Vagina (tissue), 2 donors: ENCODE measurements at regions not wholly inside any gene's neighbourhood (a gene's known extent, or its start where the extent isn't known, plus 50 kb on each side); places are given as distances from the start of the nearest gene placed in this dataset.

ENCODE experiments used
- DNase-seq, 2 donors: peaks; one replicate each; pipeline ENCODE4 v3.0.0-alpha.2; 2017; ENCODE audit errors: extremely low spot score in 2 of 2
- H3K27ac ChIP-seq: fragments of 200-600 bp; sonication (generic); one replicate; pipeline ENCODE4 v1.5.1; 2019
- H3K27me3 ChIP-seq: fragments of 200-600 bp; sonication (generic); one replicate; pipeline ENCODE4 v1.5.1; 2019
- H3K36me3 ChIP-seq, 2 donors: fragments of 200-600 bp; sonication (generic); one replicate each; pipeline ENCODE4 v1.5.1; 2017 to 2019
- H3K4me1 ChIP-seq: fragments of 200-600 bp; sonication (generic); one replicate; pipeline ENCODE4 v1.5.1; 2019
- H3K4me3 ChIP-seq, 2 donors: fragments of 200-600 bp; sonication (generic); 1 replicate in 1 of 2; 2 replicates in 1 of 2; pipeline ENCODE4 v1.5.1; 2016 to 2019
- H3K9me3 ChIP-seq: fragments of 200-600 bp; sonication (generic); one replicate; pipeline ENCODE4 v1.5.1; 2019
- CTCF ChIP-seq, 3 experiments: fragments of 450-650 bp in 2 of 3; fragments of 200-600 bp in 1 of 3; sonication (generic) in 1 of 3; IDR thresholded peaks; one replicate each; pipeline ENCODE4 v1.5.1; 2017 to 2019; ENCODE audit warnings: antibody characterized with exemption in 3 of 3, mild to moderate bottlenecking in 2 of 3, moderate library complexity in 2 of 3
- POLR2A ChIP-seq, 2 donors: fragments of 450-650 bp; IDR thresholded peaks; one replicate each; pipeline ENCODE4 v1.6.1; 2017; ENCODE audit warnings: antibody characterized with exemption in 2 of 2, mild to moderate bottlenecking in 2 of 2, moderate library complexity in 2 of 2
- POLR2AphosphoS5 ChIP-seq, 2 donors: sonication (generic); formaldehyde crosslinking; IDR thresholded peaks; one replicate each; pipeline ENCODE4 v1.9.0; 2017; ENCODE audit warnings: antibody characterized with exemption in 2 of 2, mild to moderate bottlenecking in 2 of 2, low read depth in 1 of 2; ENCODE audit not compliant: insufficient read depth in 1 of 2
- intact Hi-C: fragments of 100-400 bp; cut with DNase I; formaldehyde crosslinking; loops from one replicate; pipeline ENCODE4 v1.15.1; 2023

GRCh38 chr15:93722165-93722564 lies 509.2 kb upstream of the MCTP2 start:
- Histone ChIP-seq H3K4me3 (no peak overlapping the region), H3K9me3 (no peaks in the 10 kb centered on the region), H3K4me1 (no peaks in the 10 kb centered on the region), H3K27ac (no peak overlapping the region), H3K36me3 (no peaks in the 10 kb centered on the region), H3K27me3 (no peaks in the 10 kb centered on the region)
- no peak for DNase-seq
- TF ChIP-seq CTCF (IDR thresholded peaks at IDR 0.05) (no peak), POLR2AphosphoS5 (IDR thresholded peaks at IDR 0.05; ENCODE audit: insufficient read depth in 1 of 2, low read depth in 1 of 2) (no peak), POLR2A (IDR thresholded peaks at IDR 0.05) (no peak)
- intact Hi-C loops = no loop called here

DNA sequence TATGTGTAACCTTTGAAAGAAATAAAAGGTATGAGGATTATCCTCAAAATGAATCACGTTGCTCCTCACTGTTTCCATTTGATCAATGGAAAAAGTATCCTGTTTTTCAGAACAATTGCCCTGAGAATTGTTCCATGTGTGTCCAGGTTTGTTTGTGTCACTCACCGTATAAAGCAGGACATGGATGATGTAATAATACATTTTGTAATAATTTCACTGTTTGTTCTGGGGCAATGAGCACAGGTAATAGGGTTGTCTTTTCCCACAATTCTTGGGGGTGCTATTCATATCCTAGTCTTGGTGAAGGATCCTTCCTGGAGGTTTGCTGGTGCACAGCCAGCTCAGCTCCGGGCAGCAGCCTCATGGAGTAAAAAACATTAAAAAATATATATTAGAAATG lies 510.8 kb upstream of the MCTP2 start:
- Histone ChIP-seq H3K4me3 (no peak overlapping the region), H3K4me1 (no peaks in the 10 kb centered on the region), H3K9me3 (no peaks in the 10 kb centered on the region), H3K36me3 (no peaks in the 10 kb centered on the region), H3K27ac (no peak overlapping the region), H3K27me3 (no peaks in the 10 kb centered on the region)
- TF ChIP-seq POLR2A (IDR thresholded peaks at IDR 0.05) (no peak), POLR2AphosphoS5 (IDR thresholded peaks at IDR 0.05; ENCODE audit: insufficient read depth in 1 of 2, low read depth in 1 of 2) (no peak), CTCF (IDR thresholded peaks at IDR 0.05) (no peak)
- no peak for DNase-seq
- intact Hi-C loops = no loop called here

DNA sequence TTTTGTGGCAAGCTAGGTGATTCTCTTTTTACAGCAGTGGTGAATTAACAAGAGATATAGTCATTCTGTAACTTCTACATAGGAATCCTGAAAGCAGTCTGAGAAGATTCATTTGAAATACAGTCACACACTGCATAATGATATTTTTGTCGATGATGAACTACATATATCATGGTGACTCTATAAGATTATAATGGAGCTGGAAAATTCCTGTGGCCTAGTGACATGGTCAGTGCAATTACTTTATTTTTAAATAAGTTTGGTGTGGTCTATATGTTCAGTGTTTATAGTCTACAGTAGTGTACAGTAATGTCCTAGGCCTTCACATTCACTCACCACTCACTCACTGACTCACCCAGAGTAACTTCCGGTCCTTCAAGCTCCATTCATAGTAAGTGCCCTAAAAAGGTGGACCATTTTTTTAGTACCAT lies 511.4 kb upstream of the MCTP2 start:
- no peak for DNase-seq
- Histone ChIP-seq H3K27me3 (no peaks in the 10 kb centered on the region), H3K4me1 (no peaks in the 10 kb centered on the region), H3K36me3 (no peaks in the 10 kb centered on the region), H3K27ac (no peak overlapping the region), H3K4me3 (no peak overlapping the region), H3K9me3 (no peaks in the 10 kb centered on the region)
- TF ChIP-seq POLR2A (IDR thresholded peaks at IDR 0.05) (no peak), POLR2AphosphoS5 (IDR thresholded peaks at IDR 0.05; ENCODE audit: insufficient read depth in 1 of 2, low read depth in 1 of 2) (no peak), CTCF (IDR thresholded peaks at IDR 0.05) (no peak)
- intact Hi-C loops = no loop called here

GRCh38 chr15:93716615-93717231 lies 514.6 kb upstream of the MCTP2 start:
- TF ChIP-seq POLR2AphosphoS5 (IDR thresholded peaks at IDR 0.05; ENCODE audit: insufficient read depth in 1 of 2, low read depth in 1 of 2) = no peak
- TF ChIP-seq CTCF (IDR thresholded peaks at IDR 0.05) = no peak
- no peak for TF ChIP-seq POLR2A (IDR thresholded peaks at IDR 0.05)
- H3K4me1 ChIP-seq = no peaks in the 10 kb centered on the region
- no peaks in the 10 kb centered on the region for H3K36me3 ChIP-seq
- no peak for DNase-seq
- intact Hi-C loops = no loop called here
- no peak overlapping the region for H3K4me3 ChIP-seq
- no peaks in the 10 kb centered on the region for H3K27me3 ChIP-seq
- no peak overlapping the region for H3K27ac ChIP-seq
- no peaks in the 10 kb centered on the region for H3K9me3 ChIP-seq

DNA sequence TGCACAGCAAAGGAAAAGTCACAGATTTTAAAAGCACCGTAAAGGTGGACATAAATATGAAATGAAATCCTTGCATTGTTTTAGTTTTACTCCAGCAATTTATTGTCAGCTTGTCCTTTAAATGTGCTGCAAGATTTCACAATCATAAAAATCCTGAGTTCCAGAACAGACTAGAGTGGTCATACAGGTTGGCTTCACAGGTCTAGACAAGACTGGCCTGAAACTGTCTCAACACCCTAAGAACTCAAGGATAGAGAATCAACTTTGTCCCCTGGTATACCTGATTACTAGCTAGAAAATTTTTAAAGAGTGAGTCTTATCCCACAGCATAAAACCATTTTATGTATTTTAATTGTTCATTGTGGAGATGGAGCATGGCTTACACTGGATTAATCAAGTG lies 521.7 kb upstream of the MCTP2 start:
- H3K4me1 ChIP-seq = peaks cover 31% of the 10 kb centered on the region
- no peaks in the 10 kb centered on the region for H3K9me3 ChIP-seq
- no peak overlapping the region for H3K4me3 ChIP-seq
- H3K36me3 ChIP-seq = no peaks in the 10 kb centered on the region
- TF ChIP-seq POLR2AphosphoS5 (IDR thresholded peaks at IDR 0.05; ENCODE audit: insufficient read depth in 1 of 2, low read depth in 1 of 2) (peak in 1 of 2 donors; percentile 72), POLR2A (IDR thresholded peaks at IDR 0.05) (no peak), CTCF (IDR thresholded peaks at IDR 0.05) (no peak)
- no peak overlapping the region for H3K27ac ChIP-seq
- no peaks in the 10 kb centered on the region for H3K27me3 ChIP-seq
- no peak for DNase-seq
- intact Hi-C loops = no loop called here
